ENCODE measurements at regions not wholly inside any gene's neighbourhood (a gene's known extent, or its start where the extent isn't known, plus 50 kb on each side); places are given as distances from the start of the nearest gene placed in this dataset.

DNA sequence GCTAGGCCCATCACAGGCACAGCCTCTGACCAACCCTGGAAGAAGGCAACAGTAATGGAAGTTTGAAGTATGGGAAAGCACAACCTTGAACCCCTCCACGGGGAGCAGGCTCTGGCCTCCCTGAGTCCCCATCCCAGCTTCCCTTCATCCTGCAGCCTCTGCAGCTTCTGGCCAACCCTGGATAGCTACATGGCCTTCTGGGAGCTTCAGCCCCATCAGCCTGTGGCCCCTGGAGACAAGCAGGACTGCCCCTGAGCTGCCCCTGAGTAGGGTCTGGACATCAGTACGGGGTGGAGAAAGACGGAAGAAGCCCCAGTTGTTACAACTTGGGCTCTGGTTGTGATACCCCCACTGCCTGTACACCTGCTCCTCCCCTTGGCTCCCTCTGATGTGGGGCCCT, 113.8 kb upstream of the CD82 start:
- TF ChIP-seq, protein P1, sequence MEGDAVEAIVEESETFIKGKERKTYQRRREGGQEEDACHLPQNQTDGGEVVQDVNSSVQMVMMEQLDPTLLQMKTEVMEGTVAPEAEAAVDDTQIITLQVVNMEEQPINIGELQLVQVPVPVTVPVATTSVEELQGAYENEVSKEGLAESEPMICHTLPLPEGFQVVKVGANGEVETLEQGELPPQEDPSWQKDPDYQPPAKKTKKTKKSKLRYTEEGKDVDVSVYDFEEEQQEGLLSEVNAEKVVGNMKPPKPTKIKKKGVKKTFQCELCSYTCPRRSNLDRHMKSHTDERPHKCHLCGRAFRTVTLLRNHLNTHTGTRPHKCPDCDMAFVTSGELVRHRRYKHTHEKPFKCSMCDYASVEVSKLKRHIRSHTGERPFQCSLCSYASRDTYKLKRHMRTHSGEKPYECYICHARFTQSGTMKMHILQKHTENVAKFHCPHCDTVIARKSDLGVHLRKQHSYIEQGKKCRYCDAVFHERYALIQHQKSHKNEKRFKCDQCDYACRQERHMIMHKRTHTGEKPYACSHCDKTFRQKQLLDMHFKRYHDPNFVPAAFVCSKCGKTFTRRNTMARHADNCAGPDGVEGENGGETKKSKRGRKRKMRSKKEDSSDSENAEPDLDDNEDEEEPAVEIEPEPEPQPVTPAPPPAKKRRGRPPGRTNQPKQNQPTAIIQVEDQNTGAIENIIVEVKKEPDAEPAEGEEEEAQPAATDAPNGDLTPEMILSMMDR (IDR thresholded peaks at IDR 0.05) = no peak
- TF ChIP-seq POLR2A (IDR thresholded peaks at IDR 0.05) = no peak

Data from gastroesophageal sphincter (tissue), 3 donors.